ENCODE measurements at regions not wholly inside any gene's neighbourhood (a gene's known extent, or its start where the extent isn't known, plus 50 kb on each side); places are given as distances from the start of the nearest gene placed in this dataset.

GRCh38 chr5:158013303-158013702, 154.4 kb upstream of the CLINT1 start:
- no peaks in the 10 kb centered on the region for H3K9me1 ChIP-seq (ENCODE audit: control insufficient read depth, extremely low read depth, insufficient read depth, low read length)
- no peaks in the 10 kb centered on the region for H3K9me3 ChIP-seq (ENCODE audit: control insufficient read depth, low read depth, low read length)
- TF ChIP-seq CTCF (optimal IDR thresholded peaks at IDR 0.05 in 1 of 3, IDR thresholded peaks at IDR 0.05 in 1 of 3, conservative IDR thresholded peaks at IDR 0.05 in 1 of 3; ENCODE audit: extremely low read depth in 1 of 3, insufficient read depth in 2 of 3, low read length in 3 of 3) (no peak), EZH2 (IDR thresholded peaks at IDR 0.05; ENCODE audit: low read length) (no peak)
- no peak overlapping the region for H3K4me2 ChIP-seq (ENCODE audit: control insufficient read depth, extremely low read depth, insufficient read depth, low read depth, low read length)
- no peak for DNase-seq (ENCODE audit: low read depth, low spot score)
- no peaks in the 10 kb centered on the region for H3K79me2 ChIP-seq (ENCODE audit: control insufficient read depth, insufficient read depth, low read length)
- H3K4me1 ChIP-seq (ENCODE audit: control insufficient read depth, extremely low read depth, insufficient read depth, low read length) = no peaks in the 10 kb centered on the region
- H3K9ac ChIP-seq (ENCODE audit: control insufficient read depth, extremely low read depth, insufficient read depth, low read length) = no peak overlapping the region
- no peak overlapping the region for H2AFZ ChIP-seq (ENCODE audit: control insufficient read depth, low read length)
- H4K20me1 ChIP-seq (ENCODE audit: control insufficient read depth, extremely low read depth, insufficient read depth, low read length) = no peaks in the 10 kb centered on the region
- H3K27ac ChIP-seq (ENCODE audit: control insufficient read depth, insufficient read depth, low read length) = no peak overlapping the region
- FAIRE-seq = no peak
- H3K4me3 ChIP-seq (ENCODE audit: control insufficient read depth in 2 of 3, extremely low read depth in 1 of 3, insufficient read depth in 2 of 3, low read depth in 1 of 3, low read length in 3 of 3) = no peak overlapping the region
- dilution Hi-C loops (cut with MboI; ENCODE audit: extremely low pct_ligation_motif_present, low sequenced_read_pairs) = no loop called here
- H3K36me3 ChIP-seq (ENCODE audit: control insufficient read depth in 2 of 2, extremely low read depth in 1 of 2, insufficient read depth in 2 of 2, low read length in 2 of 2) = no peaks in the 10 kb centered on the region
- H3K27me3 ChIP-seq (ENCODE audit: control insufficient read depth, extremely low read depth, insufficient read depth, low read length) = no peaks in the 10 kb centered on the region

GRCh38 chr5:158011422-158011821, 152.5 kb upstream of the CLINT1 start:
- H4K20me1 ChIP-seq (ENCODE audit: control insufficient read depth, extremely low read depth, insufficient read depth, low read length) = no peaks in the 10 kb centered on the region
- dilution Hi-C loops (cut with MboI; ENCODE audit: extremely low pct_ligation_motif_present, low sequenced_read_pairs) = no loop called here

More at GRCh38 chr5:158011422-158011821, 152.5 kb upstream of the CLINT1 start:
- Histone ChIP-seq H2AFZ (ENCODE audit: control insufficient read depth, low read length) (no peak overlapping the region), H3K79me2 (ENCODE audit: control insufficient read depth, insufficient read depth, low read length) (no peaks in the 10 kb centered on the region), H3K4me3 (ENCODE audit: control insufficient read depth in 2 of 3, extremely low read depth in 1 of 3, insufficient read depth in 2 of 3, low read depth in 1 of 3, low read length in 3 of 3) (no peak overlapping the region), H3K9ac (ENCODE audit: control insufficient read depth, extremely low read depth, insufficient read depth, low read length) (no peak overlapping the region), H3K27ac (ENCODE audit: control insufficient read depth, insufficient read depth, low read length) (no peak overlapping the region), H3K4me2 (ENCODE audit: control insufficient read depth, extremely low read depth, insufficient read depth, low read depth, low read length) (no peak overlapping the region), H3K27me3 (ENCODE audit: control insufficient read depth, extremely low read depth, insufficient read depth, low read length) (no peaks in the 10 kb centered on the region), H3K9me1 (ENCODE audit: control insufficient read depth, extremely low read depth, insufficient read depth, low read length) (no peaks in the 10 kb centered on the region), H3K36me3 (ENCODE audit: control insufficient read depth in 2 of 2, extremely low read depth in 1 of 2, insufficient read depth in 2 of 2, low read length in 2 of 2) (no peaks in the 10 kb centered on the region), H3K4me1 (ENCODE audit: control insufficient read depth, extremely low read depth, insufficient read depth, low read length) (no peaks in the 10 kb centered on the region), H3K9me3 (ENCODE audit: control insufficient read depth, low read depth, low read length) (no peaks in the 10 kb centered on the region)
- no peak for DNase-seq (ENCODE audit: low read depth, low spot score)
- TF ChIP-seq CTCF (optimal IDR thresholded peaks at IDR 0.05 in 1 of 3, IDR thresholded peaks at IDR 0.05 in 1 of 3, conservative IDR thresholded peaks at IDR 0.05 in 1 of 3; ENCODE audit: extremely low read depth in 1 of 3, insufficient read depth in 2 of 3, low read length in 3 of 3) (no peak), EZH2 (IDR thresholded peaks at IDR 0.05; ENCODE audit: low read length) (no peak)
- no peak for FAIRE-seq

Measured in keratinocyte (primary cell).